ENCODE measurements at regions not wholly inside any gene's neighbourhood (a gene's known extent, or its start where the extent isn't known, plus 50 kb on each side); places are given as distances from the start of the nearest gene placed in this dataset.
"Not testable (repeated sequence)": the region's sequence is repeated elsewhere in the genome, so short reads cannot be mapped to it uniquely, and the experiment has no call there.

DNA sequence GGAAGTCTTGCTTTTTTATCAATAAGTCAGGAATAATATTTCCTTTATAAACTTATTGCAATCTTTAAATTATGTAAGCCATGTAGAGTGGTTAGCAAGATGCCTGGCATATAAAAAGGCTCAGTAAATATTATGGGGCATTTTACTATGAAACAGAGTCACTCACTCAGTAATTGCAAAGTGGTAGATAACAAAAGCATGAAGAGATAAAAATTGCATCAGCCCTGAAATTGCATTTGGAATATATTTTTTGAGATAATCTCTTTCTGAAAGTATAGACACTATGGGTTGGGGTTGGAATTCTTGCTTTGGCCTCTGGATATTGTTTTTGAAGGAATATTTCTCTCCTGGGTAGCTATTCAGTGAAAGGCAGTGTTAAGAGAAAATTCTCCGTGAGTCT, 188.6 kb downstream of the JRKL start:
- Mint-ChIP-seq H3K36me3 (no peaks in the 10 kb centered on the region), H3K27me3 (ENCODE audit: insufficient read depth, low read depth) (peaks cover 2% of the 10 kb centered on the region), H3K27ac (no peak overlapping the region), H3K4me1 (peaks cover 11% of the 10 kb centered on the region), H3K9me3 (no peaks in the 10 kb centered on the region), H3K4me3 (no peak overlapping the region)
- Histone ChIP-seq H3K27me3 (no peaks in the 10 kb centered on the region), H3K27ac (no peak overlapping the region), H2AFZ (replicated peaks) (no peak overlapping the region), H3K4me2 (no peak overlapping the region), H3F3A (ENCODE audit: low read depth) (no peaks in the 10 kb centered on the region), H3K4me1 (peaks cover 6% of the 10 kb centered on the region), H3K4me3 (no peak overlapping the region), H3K36me3 (no peaks in the 10 kb centered on the region), H3K9me3 (ENCODE audit: low read depth) (no peaks in the 10 kb centered on the region), H4K20me1 (ENCODE audit: low read depth) (no peaks in the 10 kb centered on the region), H3K9ac (no peak overlapping the region), H3K79me2 (ENCODE audit: low read depth) (no peaks in the 10 kb centered on the region)
- no peak for TF ChIP-seq EZH2phosphoT487 (IDR thresholded peaks at IDR 0.05)
- TF ChIP-seq EZH2 (IDR thresholded peaks at IDR 0.05), result no peak
- TF ChIP-seq, protein P1, sequence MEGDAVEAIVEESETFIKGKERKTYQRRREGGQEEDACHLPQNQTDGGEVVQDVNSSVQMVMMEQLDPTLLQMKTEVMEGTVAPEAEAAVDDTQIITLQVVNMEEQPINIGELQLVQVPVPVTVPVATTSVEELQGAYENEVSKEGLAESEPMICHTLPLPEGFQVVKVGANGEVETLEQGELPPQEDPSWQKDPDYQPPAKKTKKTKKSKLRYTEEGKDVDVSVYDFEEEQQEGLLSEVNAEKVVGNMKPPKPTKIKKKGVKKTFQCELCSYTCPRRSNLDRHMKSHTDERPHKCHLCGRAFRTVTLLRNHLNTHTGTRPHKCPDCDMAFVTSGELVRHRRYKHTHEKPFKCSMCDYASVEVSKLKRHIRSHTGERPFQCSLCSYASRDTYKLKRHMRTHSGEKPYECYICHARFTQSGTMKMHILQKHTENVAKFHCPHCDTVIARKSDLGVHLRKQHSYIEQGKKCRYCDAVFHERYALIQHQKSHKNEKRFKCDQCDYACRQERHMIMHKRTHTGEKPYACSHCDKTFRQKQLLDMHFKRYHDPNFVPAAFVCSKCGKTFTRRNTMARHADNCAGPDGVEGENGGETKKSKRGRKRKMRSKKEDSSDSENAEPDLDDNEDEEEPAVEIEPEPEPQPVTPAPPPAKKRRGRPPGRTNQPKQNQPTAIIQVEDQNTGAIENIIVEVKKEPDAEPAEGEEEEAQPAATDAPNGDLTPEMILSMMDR (IDR thresholded peaks at IDR 0.05), result no peak
- no peak for DNase-seq (ENCODE audit: low spot score)

DNA sequence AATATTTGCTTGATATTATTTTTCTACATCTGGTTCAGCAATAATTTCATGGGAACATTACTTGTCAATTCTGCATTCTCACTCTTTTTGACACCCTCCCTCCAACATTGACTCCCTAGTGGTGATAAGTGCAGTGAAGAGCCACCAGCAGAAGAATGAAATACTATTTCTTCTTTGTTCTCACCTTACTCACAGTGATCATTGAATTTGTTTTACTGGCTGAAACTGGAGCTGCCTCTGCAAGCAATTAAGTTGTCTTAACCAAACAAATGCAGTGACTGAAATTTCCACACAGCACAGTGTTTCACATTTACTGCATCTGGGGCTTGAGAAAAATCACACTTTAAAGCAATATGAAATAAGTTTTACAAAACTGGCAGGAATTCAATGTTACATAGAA, 189.8 kb downstream of the JRKL start:
- H3K4me1 Mint-ChIP-seq, result peaks cover 11% of the 10 kb centered on the region
- Histone ChIP-seq H3F3A (ENCODE audit: low read depth) (no peaks in the 10 kb centered on the region), H3K27ac (no peak overlapping the region), H3K9me3 (ENCODE audit: low read depth) (no peaks in the 10 kb centered on the region), H3K36me3 (no peaks in the 10 kb centered on the region), H3K4me3 (no peak overlapping the region), H3K27me3 (no peaks in the 10 kb centered on the region), H3K9ac (no peak overlapping the region), H3K4me2 (no peak overlapping the region), H4K20me1 (ENCODE audit: low read depth) (no peaks in the 10 kb centered on the region), H2AFZ (replicated peaks) (no peak overlapping the region), H3K4me1 (peaks cover 6% of the 10 kb centered on the region), H3K79me2 (ENCODE audit: low read depth) (no peaks in the 10 kb centered on the region)
- DNase-seq (ENCODE audit: low spot score), result no peak
- no peaks in the 10 kb centered on the region for H3K36me3 Mint-ChIP-seq
- TF ChIP-seq, protein P1 (IDR thresholded peaks at IDR 0.05), result no peak
- no peak for TF ChIP-seq EZH2phosphoT487 (IDR thresholded peaks at IDR 0.05)
- TF ChIP-seq EZH2 (IDR thresholded peaks at IDR 0.05), result no peak
- H3K4me3 Mint-ChIP-seq, result no peak overlapping the region
- H3K27me3 Mint-ChIP-seq (ENCODE audit: insufficient read depth, low read depth), result peaks cover 2% of the 10 kb centered on the region
- H3K27ac Mint-ChIP-seq, result no peak overlapping the region
- H3K9me3 Mint-ChIP-seq, result peaks cover 5% of the 10 kb centered on the region

DNA sequence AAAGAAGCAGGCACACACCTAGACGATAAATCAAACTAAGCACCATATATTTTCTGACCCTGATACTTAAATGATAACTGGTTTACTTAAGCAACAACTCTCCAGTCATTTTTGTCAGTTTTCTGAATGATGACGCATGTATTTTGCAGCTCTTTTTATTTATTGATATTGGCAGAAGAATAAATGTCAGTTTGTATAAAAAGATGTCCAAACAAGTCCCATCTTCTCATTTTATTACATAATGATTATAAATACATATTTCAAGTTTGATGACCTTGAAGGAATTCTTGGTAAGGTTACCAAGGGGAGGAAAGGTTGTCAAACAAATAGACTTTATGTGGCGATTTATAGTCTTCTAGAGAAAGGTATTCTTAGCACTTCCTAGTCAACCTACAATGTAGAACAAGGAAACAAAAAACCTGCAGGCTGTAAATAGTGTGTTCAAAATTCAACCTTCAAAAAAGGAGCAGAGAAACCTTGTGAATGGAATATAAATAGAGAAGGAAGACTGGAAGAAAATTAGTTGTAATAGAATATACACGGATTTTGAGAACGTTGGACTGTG, 190.7 kb downstream of the JRKL start:
- H3K27me3 Mint-ChIP-seq (ENCODE audit: insufficient read depth, low read depth), result peaks cover 2% of the 10 kb centered on the region
- no peak overlapping the region for H3K27ac ChIP-seq
- no peaks in the 10 kb centered on the region for H3K27me3 ChIP-seq
- no peak overlapping the region for H3K4me2 ChIP-seq
- no peaks in the 10 kb centered on the region for H3K79me2 ChIP-seq (ENCODE audit: low read depth)
- H3K4me3 Mint-ChIP-seq, result no peak overlapping the region
- peaks cover 7% of the 10 kb centered on the region for H3K4me1 ChIP-seq
- H3K4me1 Mint-ChIP-seq, result peaks cover 11% of the 10 kb centered on the region
- no peaks in the 10 kb centered on the region for H3K9me3 ChIP-seq (ENCODE audit: low read depth)
- no peak overlapping the region for H2AFZ ChIP-seq (replicated peaks)
- H3K36me3 Mint-ChIP-seq, result no peaks in the 10 kb centered on the region
- H3K9ac ChIP-seq, result no peak overlapping the region
- peaks cover 5% of the 10 kb centered on the region for H3K9me3 Mint-ChIP-seq
- no peak overlapping the region for H3K4me3 ChIP-seq
- H3K36me3 ChIP-seq, result no peaks in the 10 kb centered on the region
- no peaks in the 10 kb centered on the region for H4K20me1 ChIP-seq (ENCODE audit: low read depth)
- no peak for TF ChIP-seq EZH2phosphoT487 (IDR thresholded peaks at IDR 0.05)
- TF ChIP-seq, protein P1 (IDR thresholded peaks at IDR 0.05), result no peak
- TF ChIP-seq EZH2 (IDR thresholded peaks at IDR 0.05), result no peak
- DNase-seq (ENCODE audit: low spot score), result no peak
- H3F3A ChIP-seq (ENCODE audit: low read depth), result no peaks in the 10 kb centered on the region
- H3K27ac Mint-ChIP-seq, result no peak overlapping the region

DNA sequence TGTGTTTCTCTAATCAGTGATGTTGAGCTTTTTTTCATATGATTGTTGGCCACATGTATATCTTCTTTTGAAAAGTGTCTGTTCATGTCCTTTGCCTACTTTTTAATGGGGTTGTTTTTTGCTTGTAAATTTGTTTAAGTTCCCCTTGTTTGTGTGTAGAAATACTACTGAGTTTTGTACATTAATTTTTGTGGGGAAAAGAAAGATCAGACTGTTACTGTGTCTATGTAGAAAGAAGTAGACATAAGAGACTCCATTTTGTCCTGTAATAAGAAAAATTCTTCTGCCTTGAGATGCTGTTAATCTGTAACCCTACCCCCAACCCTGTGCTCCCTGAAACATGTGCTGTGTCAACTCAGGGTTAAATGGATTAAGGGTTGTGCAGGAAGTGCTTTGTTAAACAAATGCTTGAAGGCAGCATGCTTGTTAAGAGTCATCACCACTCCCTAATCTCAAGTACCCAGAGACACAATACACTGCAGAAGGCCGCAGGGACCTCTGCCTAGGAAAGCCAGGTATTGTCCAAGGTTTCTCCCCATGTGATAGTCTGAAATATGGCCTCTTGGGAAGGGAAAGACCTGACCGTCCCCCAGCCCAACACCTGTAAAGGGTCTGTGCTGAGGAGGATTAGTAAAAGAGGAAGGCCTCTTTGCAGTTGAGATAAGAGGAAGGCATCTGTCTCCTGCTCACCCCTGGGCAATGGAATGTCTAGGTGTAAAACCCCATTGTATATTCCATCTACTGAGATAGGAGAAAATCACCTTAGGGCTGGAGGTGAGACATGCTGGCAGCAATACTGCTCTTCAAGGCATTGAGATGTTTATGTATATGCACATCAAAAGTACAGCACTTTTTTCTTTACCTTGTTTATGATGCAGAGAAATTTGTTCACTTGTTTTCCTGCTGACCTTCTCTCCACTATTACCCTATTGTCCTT, 196.4 kb downstream of the JRKL start:
- not testable (repeated sequence) for H3K9me3 ChIP-seq (ENCODE audit: low read depth); H3K36me3 ChIP-seq; H2AFZ ChIP-seq (replicated peaks); H3K4me3 Mint-ChIP-seq; H3K36me3 Mint-ChIP-seq; H3K79me2 ChIP-seq (ENCODE audit: low read depth); H3F3A ChIP-seq (ENCODE audit: low read depth); H3K27me3 ChIP-seq; H3K9ac ChIP-seq; H3K4me3 ChIP-seq; H4K20me1 ChIP-seq (ENCODE audit: low read depth); H3K27me3 Mint-ChIP-seq (ENCODE audit: insufficient read depth, low read depth)
- peak overlapping the region; percentile 35 for H3K4me2 ChIP-seq
- H3K4me1 ChIP-seq, result peaks cover 16% of the 10 kb centered on the region
- Mint-ChIP-seq H3K9me3 (peaks cover 11% of the 10 kb centered on the region), H3K27ac (peak overlapping the region; percentile 58), H3K4me1 (peaks cover 15% of the 10 kb centered on the region)
- DNase-seq (ENCODE audit: low spot score), result peak; percentile 30
- H3K27ac ChIP-seq, result peak overlapping the region; percentile 46

DNA sequence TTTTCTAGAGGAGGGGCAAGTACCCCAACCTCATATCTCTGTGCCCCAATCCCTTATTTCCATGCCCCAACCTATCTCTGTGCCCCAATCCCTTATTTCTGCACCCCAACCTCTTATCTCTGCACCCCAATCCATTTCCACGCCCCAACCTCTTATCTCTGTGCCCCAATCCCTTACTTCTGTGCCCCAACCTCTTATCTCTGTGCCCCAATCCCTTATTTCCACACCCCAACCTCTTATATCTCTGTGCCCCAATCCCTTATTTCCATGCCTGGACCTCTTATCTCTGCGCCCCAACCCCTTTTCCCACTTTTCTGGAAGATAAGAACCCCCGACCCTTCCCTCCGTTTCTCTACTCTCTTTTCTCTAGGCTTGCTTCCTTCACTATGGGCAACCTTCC, 199.0 kb downstream of the JRKL start:
- H2AFZ ChIP-seq (replicated peaks); H3K4me3 ChIP-seq; DNase-seq (ENCODE audit: low spot score); H3K27me3 ChIP-seq; H3K36me3 ChIP-seq; H3K4me2 ChIP-seq; H3K9me3 Mint-ChIP-seq; H3K9me3 ChIP-seq (ENCODE audit: low read depth); H3K27me3 Mint-ChIP-seq (ENCODE audit: insufficient read depth, low read depth); H3K9ac ChIP-seq; H4K20me1 ChIP-seq (ENCODE audit: low read depth); H3K4me3 Mint-ChIP-seq; H3K27ac ChIP-seq; H3K79me2 ChIP-seq (ENCODE audit: low read depth); H3K36me3 Mint-ChIP-seq; H3F3A ChIP-seq (ENCODE audit: low read depth); H3K27ac Mint-ChIP-seq: not testable (repeated sequence)
- H3K4me1 Mint-ChIP-seq, result peaks cover 15% of the 10 kb centered on the region
- H3K4me1 ChIP-seq, result peaks cover 16% of the 10 kb centered on the region
